DOHH2 (cell line): ENCODE measurements at regions not wholly inside any gene's neighbourhood (a gene's known extent, or its start where the extent isn't known, plus 50 kb on each side); places are given as distances from the start of the nearest gene placed in this dataset.

Source experiments
- H3F3A ChIP-seq: fragments of 200-600 bp; sonication (generic), shearing (Covaris generic); 2 replicates; pipeline ENCODE4 v1.6.0; 2016; ENCODE audit warnings: antibody characterized with exemption, mild to moderate bottlenecking; ENCODE audit not compliant: control insufficient read depth, insufficient read depth
- H3K27ac ChIP-seq: fragments of 200-600 bp; sonication (generic); 2 replicates; pipeline ENCODE4 v1.5.1; 2014; ENCODE audit warnings: low read depth, mild to moderate bottlenecking, low read length, moderate library complexity
- H3K27me3 ChIP-seq: fragments of 200-600 bp; sonication (generic); 2 replicates; pipeline ENCODE4 v1.6.1; 2014; ENCODE audit warnings: mild to moderate bottlenecking, low read length, mixed read lengths; ENCODE audit not compliant: control insufficient read depth
- H3K36me3 ChIP-seq: fragments of 200-600 bp; sonication (generic); 2 replicates; pipeline ENCODE4 v1.6.1; 2014; ENCODE audit warnings: mild to moderate bottlenecking, low read length, moderate library complexity, mixed read lengths; ENCODE audit not compliant: control insufficient read depth
- H3K4me1 ChIP-seq: fragments of 200-600 bp; sonication (generic); 2 replicates; pipeline ENCODE4 v1.6.1; 2014; ENCODE audit warnings: mild to moderate bottlenecking, low read length, mixed read lengths; ENCODE audit not compliant: control insufficient read depth
- H3K4me2 ChIP-seq: fragments of 200-600 bp; sonication (generic); 2 replicates; pipeline ENCODE4 v1.6.0; 2014; ENCODE audit warnings: mild to moderate bottlenecking, low read length, moderate library complexity
- H3K4me3 ChIP-seq: fragments of 200-600 bp; sonication (generic); 2 replicates; pipeline ENCODE4 v1.5.1; 2014; ENCODE audit warnings: mild to moderate bottlenecking, low read length, mixed read lengths
- H3K79me2 ChIP-seq: fragments of 200-600 bp; sonication (generic); 2 replicates; pipeline ENCODE4 v1.6.1; 2014; ENCODE audit warnings: mild to moderate bottlenecking, low read length, mixed read lengths; ENCODE audit not compliant: control insufficient read depth
- H3K9me2 ChIP-seq: fragments of 200-600 bp; sonication (generic); replicated peaks from 2 replicates; pipeline ENCODE4 v1.6.1; 2014; ENCODE audit warnings: mild to moderate bottlenecking, low read length, mixed read lengths; ENCODE audit not compliant: control insufficient read depth
- H3K9me3 ChIP-seq: fragments of 200-600 bp; sonication (generic); 2 replicates; pipeline ENCODE4 v1.6.1; 2014; ENCODE audit warnings: antibody characterized with exemption, low read length, mixed read lengths; ENCODE audit not compliant: control insufficient read depth, insufficient read depth
- H4K20me1 ChIP-seq: fragments of 200-600 bp; sonication (generic); 2 replicates; pipeline ENCODE4 v1.6.0; 2014; ENCODE audit warnings: low read depth, mild to moderate bottlenecking, antibody characterized with exemption, low read length, moderate library complexity; ENCODE audit not compliant: control insufficient read depth, insufficient read depth
- CTCF ChIP-seq: fragments of 200-600 bp; sonication (generic); IDR thresholded peaks from one replicate; pipeline ENCODE4 v1.5.1; 2014; ENCODE audit warnings: antibody characterized with exemption, mild to moderate bottlenecking, low read depth, low read length; ENCODE audit not compliant: poor library complexity, severe bottlenecking
- EZH2phosphoT487 ChIP-seq: fragments of 200-600 bp; sonication (generic); IDR thresholded peaks from 2 replicates; pipeline ENCODE4 v1.6.1; 2017; ENCODE audit warnings: borderline replicate concordance, mild to moderate bottlenecking, antibody characterized with exemption, low read length, moderate library complexity, mixed read lengths

GRCh38 chr4:116343809-116344208 is 741.6 kb downstream of the TRAM1L1 start:
- no peaks in the 10 kb centered on the region for H3K36me3 ChIP-seq
- H3K9me3 ChIP-seq, result no peaks in the 10 kb centered on the region
- no peak overlapping the region for H3K27ac ChIP-seq
- no peaks in the 10 kb centered on the region for H3K79me2 ChIP-seq
- no peaks in the 10 kb centered on the region for H3K4me1 ChIP-seq
- H4K20me1 ChIP-seq, result no peaks in the 10 kb centered on the region
- no peaks in the 10 kb centered on the region for H3K27me3 ChIP-seq
- TF ChIP-seq EZH2phosphoT487 (no peak), CTCF (no peak)
- H3K4me3 ChIP-seq, result no peak overlapping the region
- no peaks in the 10 kb centered on the region for H3F3A ChIP-seq
- no peak overlapping the region for H3K4me2 ChIP-seq
- no peaks in the 10 kb centered on the region for H3K9me2 ChIP-seq

GRCh38 chr4:116342143-116342542 is 743.2 kb downstream of the TRAM1L1 start:
- no peak for TF ChIP-seq CTCF
- TF ChIP-seq EZH2phosphoT487, result no peak
- H3F3A ChIP-seq, result no peaks in the 10 kb centered on the region
- no peaks in the 10 kb centered on the region for H3K9me3 ChIP-seq
- H3K27ac ChIP-seq, result no peak overlapping the region
- H3K79me2 ChIP-seq, result no peaks in the 10 kb centered on the region
- no peaks in the 10 kb centered on the region for H4K20me1 ChIP-seq
- H3K27me3 ChIP-seq, result no peaks in the 10 kb centered on the region
- no peaks in the 10 kb centered on the region for H3K9me2 ChIP-seq
- H3K4me3 ChIP-seq, result no peak overlapping the region
- no peaks in the 10 kb centered on the region for H3K4me1 ChIP-seq
- no peaks in the 10 kb centered on the region for H3K36me3 ChIP-seq
- H3K4me2 ChIP-seq, result no peak overlapping the region

GRCh38 chr4:116332508-116332907 is 752.9 kb downstream of the TRAM1L1 start:
- Histone ChIP-seq H3K9me3 (no peaks in the 10 kb centered on the region), H3F3A (no peaks in the 10 kb centered on the region)
- TF ChIP-seq CTCF (no peak), EZH2phosphoT487 (no peak)

More at GRCh38 chr4:116332508-116332907, 752.9 kb downstream of the TRAM1L1 start:
- no peaks in the 10 kb centered on the region for H3K36me3 ChIP-seq
- H3K27ac ChIP-seq, result no peak overlapping the region
- no peaks in the 10 kb centered on the region for H3K79me2 ChIP-seq
- no peaks in the 10 kb centered on the region for H4K20me1 ChIP-seq
- H3K4me2 ChIP-seq, result no peak overlapping the region
- H3K4me3 ChIP-seq, result no peak overlapping the region
- no peaks in the 10 kb centered on the region for H3K27me3 ChIP-seq
- no peaks in the 10 kb centered on the region for H3K4me1 ChIP-seq
- H3K9me2 ChIP-seq, result no peaks in the 10 kb centered on the region
